WERI-Rb-1 (cell line): ENCODE measurements at regions not wholly inside any gene's neighbourhood (a gene's known extent, or its start where the extent isn't known, plus 50 kb on each side); places are given as distances from the start of the nearest gene placed in this dataset.

Experiments used
- DNase-seq: peaks from one replicate; pipeline ENCODE4 v3.0.0-alpha.2; 2020
- H3K27ac ChIP-seq: fragments of 250-450 bp; sonication (Bioruptor Pico); 2 replicates; pipeline ENCODE4 v1.5.1; 2020; ENCODE audit warnings: mild to moderate bottlenecking, moderate library complexity
- H3K27me3 ChIP-seq: fragments of 250-450 bp; sonication (Bioruptor Pico); 2 replicates; pipeline ENCODE4 v1.5.1; 2021; ENCODE audit warnings: mild to moderate bottlenecking, low read depth, moderate library complexity; ENCODE audit not compliant: insufficient read depth, severe bottlenecking
- H3K36me3 ChIP-seq: fragments of 250-450 bp; sonication (Bioruptor Pico); 2 replicates; pipeline ENCODE4 v1.5.1; 2020; ENCODE audit warnings: mild to moderate bottlenecking, moderate library complexity
- H3K4me3 ChIP-seq: 2 replicates; pipeline ENCODE4 v1.5.1; 2011; ENCODE audit warnings: low read depth, mild to moderate bottlenecking, control low read depth, low read length
- H3K9me3 ChIP-seq: fragments of 250-450 bp; sonication (Bioruptor Pico); 2 replicates; pipeline ENCODE4 v1.5.1; 2021; ENCODE audit warnings: mild to moderate bottlenecking, moderate library complexity; ENCODE audit not compliant: severe bottlenecking
- TF ChIP-seq, protein P1 (sequence below): IDR thresholded peaks from 2 replicates; pipeline ENCODE4 v1.5.1; 2011; ENCODE audit warnings: low read depth, mild to moderate bottlenecking, control low read depth, inconsistent platforms, low read length

DNA sequence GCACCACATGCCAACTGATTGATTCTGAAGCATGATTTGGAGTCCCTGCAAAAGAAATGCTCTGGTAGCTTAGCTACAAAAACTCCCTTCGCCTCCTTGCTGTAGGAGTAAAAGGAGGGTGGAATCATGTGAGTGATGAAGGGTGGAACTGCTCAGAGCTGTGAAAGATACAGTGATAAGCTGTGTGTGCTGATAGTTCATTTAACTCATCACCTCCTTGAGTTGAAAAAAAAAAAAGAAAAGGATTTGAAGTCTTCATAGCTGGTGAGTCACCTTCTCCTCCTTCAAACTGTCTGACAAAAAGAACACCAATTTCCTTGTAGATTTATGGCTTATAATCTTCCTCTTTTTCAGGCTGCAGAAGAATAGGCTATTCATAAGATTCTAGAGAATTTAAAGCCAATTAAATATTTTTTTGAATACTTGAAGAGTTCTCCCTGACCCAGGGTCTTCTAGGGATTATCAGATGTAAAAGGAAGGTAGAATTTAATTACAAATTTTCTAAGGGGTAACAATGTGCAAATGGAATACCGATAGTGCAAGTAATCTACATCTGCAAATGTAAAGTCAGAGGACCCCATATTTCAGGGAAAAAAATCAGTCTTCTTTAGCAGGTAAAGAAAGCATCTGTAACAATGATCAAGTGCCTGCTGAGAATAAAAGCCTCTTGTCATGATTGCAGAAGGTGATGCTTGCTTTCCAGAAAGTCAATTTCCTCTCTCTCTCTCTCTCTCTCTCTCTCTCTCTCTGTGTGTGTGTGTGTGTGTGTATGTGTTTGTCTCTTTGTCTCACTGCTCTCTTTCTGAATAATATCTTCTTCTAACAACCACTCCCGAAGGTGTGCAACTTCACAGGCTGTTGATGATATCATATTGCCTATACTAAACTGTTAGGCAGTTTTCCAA lies 208.8 kb upstream of the VEGFC start:
- Histone ChIP-seq H3K27ac (no peak overlapping the region), H3K9me3 (no peaks in the 10 kb centered on the region), H3K27me3 (no peaks in the 10 kb centered on the region), H3K36me3 (no peaks in the 10 kb centered on the region), H3K4me3 (no peak overlapping the region)
- TF ChIP-seq, protein P1, sequence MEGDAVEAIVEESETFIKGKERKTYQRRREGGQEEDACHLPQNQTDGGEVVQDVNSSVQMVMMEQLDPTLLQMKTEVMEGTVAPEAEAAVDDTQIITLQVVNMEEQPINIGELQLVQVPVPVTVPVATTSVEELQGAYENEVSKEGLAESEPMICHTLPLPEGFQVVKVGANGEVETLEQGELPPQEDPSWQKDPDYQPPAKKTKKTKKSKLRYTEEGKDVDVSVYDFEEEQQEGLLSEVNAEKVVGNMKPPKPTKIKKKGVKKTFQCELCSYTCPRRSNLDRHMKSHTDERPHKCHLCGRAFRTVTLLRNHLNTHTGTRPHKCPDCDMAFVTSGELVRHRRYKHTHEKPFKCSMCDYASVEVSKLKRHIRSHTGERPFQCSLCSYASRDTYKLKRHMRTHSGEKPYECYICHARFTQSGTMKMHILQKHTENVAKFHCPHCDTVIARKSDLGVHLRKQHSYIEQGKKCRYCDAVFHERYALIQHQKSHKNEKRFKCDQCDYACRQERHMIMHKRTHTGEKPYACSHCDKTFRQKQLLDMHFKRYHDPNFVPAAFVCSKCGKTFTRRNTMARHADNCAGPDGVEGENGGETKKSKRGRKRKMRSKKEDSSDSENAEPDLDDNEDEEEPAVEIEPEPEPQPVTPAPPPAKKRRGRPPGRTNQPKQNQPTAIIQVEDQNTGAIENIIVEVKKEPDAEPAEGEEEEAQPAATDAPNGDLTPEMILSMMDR = no peak
- no peak for DNase-seq

DNA sequence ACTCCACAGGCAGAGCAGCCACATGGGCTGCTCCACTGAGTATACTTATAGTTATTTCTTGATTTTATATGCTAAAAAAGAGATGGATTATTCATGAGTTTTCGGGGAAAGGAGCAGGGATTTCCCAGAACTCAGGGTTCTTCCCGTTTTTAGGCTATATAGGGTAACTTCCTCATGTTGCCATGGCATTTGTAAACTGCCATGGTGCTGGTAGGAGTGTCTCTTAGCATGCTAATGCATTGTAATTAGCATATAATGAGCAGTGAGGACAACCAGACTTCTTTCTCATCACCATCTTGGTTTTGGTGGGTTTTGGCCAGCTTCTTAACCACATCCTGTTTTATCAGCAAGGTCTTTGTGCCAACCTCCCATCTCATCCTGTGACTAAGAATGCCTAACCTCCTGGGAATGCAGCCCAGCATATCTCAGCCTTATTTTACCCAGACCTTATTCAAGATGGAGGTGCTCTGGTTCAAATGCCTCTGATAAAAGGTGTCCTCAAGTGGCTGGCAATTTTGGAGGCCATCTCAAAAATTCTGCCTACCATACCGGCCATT lies 213.0 kb upstream of the VEGFC start:
- TF ChIP-seq, protein P1 = no peak
- no peaks in the 10 kb centered on the region for H3K36me3 ChIP-seq
- no peak for DNase-seq
- no peaks in the 10 kb centered on the region for H3K9me3 ChIP-seq
- H3K27ac ChIP-seq = no peak overlapping the region
- no peak overlapping the region for H3K4me3 ChIP-seq
- H3K27me3 ChIP-seq = no peaks in the 10 kb centered on the region

DNA sequence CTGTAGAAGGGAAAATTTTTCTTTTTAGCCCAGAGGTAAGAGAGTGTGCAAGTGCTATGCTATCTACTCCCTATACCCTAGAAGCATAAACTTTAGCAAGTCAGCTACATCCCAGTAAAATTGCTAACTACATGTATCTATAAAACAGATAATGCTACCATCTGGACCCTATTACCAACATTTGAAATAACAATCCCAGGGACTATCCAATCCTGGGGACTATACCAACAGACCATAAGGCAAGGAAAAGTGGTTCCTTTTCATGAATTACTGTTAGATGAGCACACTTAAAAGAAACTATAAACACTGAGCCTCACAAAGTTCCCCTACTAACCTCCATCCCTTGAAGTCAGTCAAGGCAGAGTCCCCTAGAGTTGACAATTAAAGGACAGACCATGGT lies 213.6 kb upstream of the VEGFC start:
- H3K27ac ChIP-seq = no peak overlapping the region
- no peak overlapping the region for H3K4me3 ChIP-seq
- H3K36me3 ChIP-seq = no peaks in the 10 kb centered on the region
- no peak for DNase-seq
- TF ChIP-seq, protein P1 = no peak
- no peaks in the 10 kb centered on the region for H3K27me3 ChIP-seq
- H3K9me3 ChIP-seq = no peaks in the 10 kb centered on the region

DNA sequence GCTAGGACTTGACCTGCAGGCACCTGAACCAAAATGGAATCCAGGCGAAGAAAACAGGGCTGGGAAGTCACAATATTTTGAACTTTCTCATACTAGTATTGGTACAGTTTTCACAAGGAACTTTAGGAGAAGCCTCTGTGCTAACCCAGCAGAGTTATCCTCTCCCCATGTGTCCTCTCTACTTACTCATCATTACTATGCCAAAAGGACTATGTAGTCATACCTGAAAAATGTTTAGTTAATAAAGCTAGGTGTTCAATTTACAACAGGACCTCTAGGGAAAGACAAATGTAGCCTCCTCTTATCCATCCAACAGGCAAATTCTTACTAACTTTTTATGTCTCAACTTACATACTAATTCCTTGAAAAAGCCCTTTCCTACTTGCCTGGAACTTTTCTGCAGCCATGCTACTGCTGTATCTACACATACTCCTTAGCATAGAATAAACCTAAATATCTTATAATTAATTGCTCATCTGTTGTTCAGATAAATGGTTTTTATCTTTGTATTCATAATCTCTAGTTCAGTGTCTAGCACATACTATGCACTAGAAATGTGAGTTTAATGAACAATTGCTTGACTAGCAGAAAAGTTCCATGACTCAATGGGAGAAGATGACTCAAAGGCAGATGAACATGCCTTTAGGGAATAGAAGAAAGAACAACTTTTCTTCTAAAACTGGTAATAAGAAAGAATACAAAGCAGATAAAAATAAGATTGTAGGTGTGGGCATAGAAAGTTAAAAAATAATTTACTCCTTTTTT lies 215.5 kb upstream of the VEGFC start:
- no peak for DNase-seq
- peaks cover 3% of the 10 kb centered on the region for H3K9me3 ChIP-seq
- no peak overlapping the region for H3K4me3 ChIP-seq

DNA sequence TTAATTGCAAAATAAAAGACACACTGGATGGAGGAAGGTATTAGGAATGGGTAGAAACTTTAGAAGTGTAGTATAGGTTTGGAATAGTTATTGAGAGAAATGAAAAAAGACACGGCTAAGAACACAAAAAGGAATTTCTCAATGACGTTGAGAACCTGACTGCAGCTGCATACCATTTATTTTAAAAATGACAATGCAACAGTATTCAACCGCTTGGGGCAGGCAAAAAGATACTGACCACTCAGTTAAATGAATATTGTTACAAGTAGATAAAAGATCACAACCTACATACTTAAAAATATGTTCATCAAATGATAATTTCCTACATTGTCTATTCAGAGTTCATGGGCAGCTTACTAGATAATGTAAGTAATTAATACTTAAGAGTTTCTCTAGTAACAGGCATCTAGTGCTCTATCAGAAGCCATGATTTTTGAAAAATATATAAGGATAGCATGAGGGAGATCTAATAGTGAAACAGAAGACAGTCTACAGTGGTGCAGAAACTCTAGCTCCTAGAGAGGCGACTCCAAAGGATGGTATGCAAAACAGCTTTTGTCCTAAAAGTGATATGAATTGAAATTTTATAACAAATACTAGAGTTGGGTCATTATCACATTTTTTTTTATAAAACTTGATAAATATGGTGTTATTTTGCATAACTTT lies 216.2 kb upstream of the VEGFC start:
- no peak overlapping the region for H3K4me3 ChIP-seq
- no peak overlapping the region for H3K27ac ChIP-seq
- no peak for DNase-seq
- TF ChIP-seq, protein P1 = no peak
- H3K27me3 ChIP-seq = no peaks in the 10 kb centered on the region
- H3K36me3 ChIP-seq = no peaks in the 10 kb centered on the region
- peaks cover 9% of the 10 kb centered on the region for H3K9me3 ChIP-seq

More for the DNA sequence above, 215.5 kb upstream of the VEGFC start:
- Histone ChIP-seq H3K27ac (no peak overlapping the region), H3K27me3 (no peaks in the 10 kb centered on the region), H3K36me3 (no peaks in the 10 kb centered on the region)
- TF ChIP-seq, protein P1 = no peak
